Endometrial microvascular endothelial cells (primary cell): ENCODE measurements at regions not wholly inside any gene's neighbourhood (a gene's known extent, or its start where the extent isn't known, plus 50 kb on each side); places are given as distances from the start of the nearest gene placed in this dataset.

Experiments
- in situ Hi-C: cut with HindIII; loops from 2 replicates; pipeline ENCODE4 v1.10.0; 2017; ENCODE audit warnings: low sequenced_read_pairs, low pct_unique_long_range_greater_than_20kb; ENCODE audit errors: inconsistent ontology term

GRCh38 chr1:98277118-98277517, 356.3 kb upstream of the DPYD start:
- in situ Hi-C loops: no loop called here

GRCh38 chr1:98276514-98276913, 355.7 kb upstream of the DPYD start:
- in situ Hi-C loops: no loop called here

- in situ Hi-C loops: no loop called here
Measured at GRCh38 chr1:98268316-98268715, 347.5 kb upstream of the DPYD start.

DNA sequence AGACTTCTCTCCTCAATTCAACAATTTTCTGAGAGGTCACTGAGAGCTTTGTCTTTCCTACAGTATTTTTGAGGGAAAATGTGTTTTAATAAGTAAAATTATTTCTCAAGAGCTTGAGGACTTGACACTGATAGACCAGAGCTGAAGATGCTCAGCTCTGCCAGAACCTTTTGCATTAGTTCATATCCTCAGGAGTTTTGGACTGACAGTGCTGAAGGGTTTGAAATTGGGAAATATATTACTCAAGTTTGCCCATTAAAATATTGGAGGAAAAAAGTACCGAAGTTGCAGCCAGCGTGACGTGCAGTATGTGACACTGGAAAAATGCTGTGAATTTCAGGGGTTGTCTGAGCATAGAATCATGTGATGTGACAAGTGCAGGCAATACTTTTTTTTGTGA, 346.6 kb upstream of the DPYD start:
- in situ Hi-C loops: no loop called here

- in situ Hi-C loops: no loop called here
Measured at GRCh38 chr1:98264727-98265126, 343.9 kb upstream of the DPYD start.

DNA sequence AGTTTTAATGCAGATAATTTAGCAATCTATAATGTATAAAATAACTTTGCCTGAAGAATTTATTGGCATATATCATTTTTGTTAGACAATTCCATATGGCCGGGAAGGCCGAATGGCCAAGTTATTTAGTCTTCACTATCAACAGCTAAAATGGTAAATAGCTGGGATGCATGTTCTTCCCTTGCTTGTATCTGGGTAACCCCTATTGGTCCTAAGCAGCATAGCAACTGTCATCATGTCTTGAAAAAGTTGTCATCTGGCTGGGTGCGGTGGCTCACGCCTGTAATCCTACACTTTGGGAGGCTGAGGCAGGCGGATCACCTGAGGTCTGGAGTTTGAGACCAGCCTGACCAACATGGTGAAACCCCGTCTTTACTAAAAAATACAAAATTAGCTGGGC, 340.0 kb upstream of the DPYD start:
- in situ Hi-C loops: no loop called here

GRCh38 chr1:98260412-98260811, 339.6 kb upstream of the DPYD start:
- in situ Hi-C loops: no loop called here

- in situ Hi-C loops: no loop called here
Measured at GRCh38 chr1:98256700-98257099, 335.9 kb upstream of the DPYD start.

DNA sequence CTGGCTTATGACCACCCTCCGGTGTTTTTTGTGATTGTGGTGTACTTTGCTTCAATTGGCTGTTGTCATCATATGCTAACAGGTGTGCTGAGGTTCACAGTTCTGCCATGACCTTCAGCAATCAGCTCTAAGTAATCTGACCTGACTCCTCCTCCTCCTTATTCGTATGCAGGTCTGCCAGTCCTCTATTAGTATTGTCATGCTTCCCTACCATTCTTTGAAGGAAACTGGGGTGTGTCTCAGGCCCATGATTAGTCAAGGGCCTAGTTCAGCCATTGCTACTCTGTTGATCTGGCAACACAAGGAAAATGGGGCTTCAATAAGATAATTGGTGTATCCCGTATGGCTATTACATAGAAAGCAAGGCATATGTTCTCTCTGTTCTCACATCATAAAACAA, 332.3 kb upstream of the DPYD start:
- in situ Hi-C loops: no loop called here

- in situ Hi-C loops: no loop called here
Measured at GRCh38 chr1:98251497-98251896, 330.7 kb upstream of the DPYD start.

- in situ Hi-C loops: no loop called here
Measured at GRCh38 chr1:98232678-98233077, 311.8 kb upstream of the DPYD start.

DNA sequence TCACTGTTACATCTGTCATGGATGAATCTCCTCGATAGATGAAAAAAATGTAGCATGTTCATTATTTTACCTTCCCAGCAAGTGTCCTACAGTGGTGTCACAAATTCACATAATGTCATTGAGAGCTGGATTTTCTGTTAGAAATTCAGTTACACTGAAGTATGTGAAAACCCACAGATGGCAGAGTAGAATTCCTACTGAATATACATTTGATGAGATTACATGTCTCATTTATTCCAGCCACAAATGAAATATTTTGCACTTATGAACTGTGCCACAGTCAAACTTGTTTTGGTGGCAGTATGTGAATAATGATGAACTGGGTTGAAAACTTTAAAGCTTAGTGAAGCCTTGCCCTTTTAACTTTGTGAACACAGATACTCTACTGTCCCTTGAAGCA, 301.9 kb upstream of the DPYD start:
- in situ Hi-C loops: no loop called here

GRCh38 chr1:98221923-98222322, 301.1 kb upstream of the DPYD start:
- in situ Hi-C loops: no loop called here

DNA sequence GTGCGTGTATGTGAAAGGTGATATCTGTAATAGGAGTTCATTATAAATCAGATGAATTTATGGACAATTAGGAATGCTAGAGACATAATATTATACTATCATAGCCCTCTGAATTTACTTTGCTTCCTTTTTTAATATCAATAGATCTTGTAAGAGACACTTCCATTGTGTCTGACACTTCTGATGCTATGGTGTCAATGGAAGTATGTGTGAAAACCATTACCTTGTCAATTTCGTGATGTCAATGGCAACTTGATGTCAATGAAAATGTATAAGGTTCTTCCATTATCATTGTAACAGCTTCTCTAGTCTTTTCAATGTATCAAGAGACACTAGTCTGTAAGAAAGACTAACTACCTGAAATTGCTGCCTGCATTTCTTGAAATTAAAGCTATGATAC, 296.8 kb upstream of the DPYD start:
- in situ Hi-C loops: no loop called here

DNA sequence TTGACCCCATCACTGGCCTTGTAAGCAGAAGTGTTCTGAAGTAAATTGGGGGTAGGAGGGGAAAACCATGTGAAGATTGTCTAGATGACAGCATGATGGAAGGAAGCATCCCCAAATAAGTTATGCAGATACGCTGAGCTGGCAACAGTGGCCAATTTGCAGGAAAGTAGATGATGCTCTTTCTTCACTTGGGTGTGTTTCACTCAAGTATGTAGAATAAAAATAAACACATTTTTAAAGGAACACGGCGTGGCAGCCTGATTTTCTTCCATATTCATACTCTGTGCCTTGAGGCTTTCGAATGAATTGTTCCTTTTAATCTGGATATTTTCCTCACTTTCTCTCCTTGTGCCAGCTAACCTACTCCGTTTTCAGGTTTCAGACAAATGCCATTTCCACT, 295.5 kb upstream of the DPYD start:
- in situ Hi-C loops: no loop called here

DNA sequence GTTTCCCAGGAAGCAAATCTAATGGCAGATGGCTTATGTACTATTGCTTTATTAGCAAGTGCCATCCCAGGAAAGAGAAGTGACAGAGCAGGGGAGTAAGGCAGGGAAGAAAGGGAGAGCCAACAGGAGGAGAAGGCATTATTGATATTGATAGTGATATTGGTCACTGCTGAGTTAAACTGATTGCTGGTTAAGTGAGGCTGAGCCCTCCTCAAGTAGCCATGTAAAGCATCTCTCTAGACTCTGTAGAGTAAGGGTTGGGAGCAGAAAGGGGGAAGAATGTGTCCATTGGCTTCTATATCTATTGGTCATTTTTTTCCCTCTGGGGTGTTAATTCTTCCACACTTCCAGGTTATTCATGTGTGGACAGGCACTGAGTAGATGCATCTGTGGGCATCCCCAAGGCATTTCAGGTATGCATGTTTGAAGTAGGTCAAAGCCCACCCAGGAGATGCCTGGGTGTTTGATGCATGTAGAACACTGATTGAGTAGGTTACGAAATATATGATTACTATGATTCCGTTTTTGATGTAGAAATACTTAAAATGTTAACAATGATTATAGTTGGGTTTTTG, 290.5 kb upstream of the DPYD start:
- in situ Hi-C loops: no loop called here

DNA sequence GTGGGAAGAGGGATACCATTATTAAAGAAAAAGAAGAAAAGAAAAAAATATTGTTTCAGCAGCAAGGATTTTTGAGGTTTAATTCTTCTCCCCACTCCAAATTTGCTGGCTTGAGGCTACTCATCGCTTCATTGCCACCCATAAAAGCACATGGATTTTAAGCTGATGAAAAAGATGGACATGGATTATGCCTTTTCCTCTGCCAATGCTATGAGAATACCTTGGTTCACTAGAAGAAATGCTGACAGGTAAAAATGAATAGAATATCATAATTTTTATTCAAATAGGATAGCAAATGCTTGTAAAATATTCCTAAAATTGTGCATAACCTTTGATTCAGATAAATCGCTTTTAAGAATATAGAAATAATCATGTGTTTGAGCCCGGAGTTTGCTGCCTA, 289.7 kb upstream of the DPYD start:
- in situ Hi-C loops: no loop called here

DNA sequence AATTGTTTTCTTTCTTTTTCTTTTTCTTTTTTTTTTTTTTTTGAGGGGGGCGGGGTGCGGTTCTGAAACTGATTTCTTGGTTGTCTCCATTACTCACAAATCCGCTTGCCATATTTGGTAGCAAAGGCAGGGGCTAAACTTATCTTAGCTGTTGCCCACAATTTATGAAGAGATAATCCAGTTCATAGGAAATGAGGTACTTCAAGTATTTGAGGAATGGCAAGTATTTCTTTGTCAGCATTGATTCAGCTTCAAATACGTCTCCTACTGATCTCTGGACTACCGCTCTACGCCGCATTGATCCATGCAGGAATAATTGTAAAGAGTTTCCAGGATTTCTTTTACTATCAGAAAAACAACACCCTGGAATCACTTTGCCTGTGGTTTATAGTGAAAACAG, 289.2 kb upstream of the DPYD start:
- in situ Hi-C loops: no loop called here

GRCh38 chr1:98205291-98206017, 284.6 kb upstream of the DPYD start:
- in situ Hi-C loops: no loop called here

DNA sequence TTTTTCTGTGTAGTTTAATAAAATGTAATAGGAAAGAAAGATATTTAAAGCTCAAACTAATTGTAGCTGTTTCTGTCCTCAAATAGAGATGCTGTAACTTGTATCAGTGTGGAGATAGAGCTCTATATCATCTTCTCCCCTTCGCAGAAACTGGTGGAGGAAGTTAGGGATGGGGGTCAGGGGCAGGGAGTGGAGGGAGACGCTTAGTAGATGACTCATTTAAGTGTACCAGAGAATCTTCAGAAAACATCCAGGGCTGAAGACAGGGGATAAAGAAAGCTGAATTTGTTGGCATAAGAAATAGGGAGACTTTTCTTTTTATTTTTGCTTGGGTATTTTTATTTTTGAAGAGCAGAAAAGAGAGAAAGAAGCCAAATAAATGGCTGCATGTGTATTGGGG, 282.6 kb upstream of the DPYD start:
- in situ Hi-C loops: no loop called here

DNA sequence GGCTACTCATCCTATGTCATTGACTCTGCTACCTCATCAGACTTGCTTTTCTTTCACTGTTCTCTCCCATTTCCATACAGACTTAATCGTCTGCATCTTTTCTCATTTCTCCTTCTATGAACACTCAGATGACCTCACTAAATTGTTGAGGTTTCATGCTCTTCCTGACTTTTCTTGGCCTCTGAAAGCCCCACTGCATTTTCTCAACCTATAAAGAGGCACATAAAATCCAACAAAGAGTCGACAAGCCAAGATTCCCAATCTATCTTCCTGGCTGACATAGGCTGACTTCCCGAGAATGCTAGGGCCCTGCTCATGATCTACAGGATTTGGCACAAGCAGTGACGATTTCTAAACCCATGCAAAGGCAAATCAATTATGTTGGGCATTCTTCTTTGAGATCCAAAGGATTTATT, 280.8 kb upstream of the DPYD start:
- in situ Hi-C loops: no loop called here
